GM18867 (cell line): ENCODE measurements at regions not wholly inside any gene's neighbourhood (a gene's known extent, or its start where the extent isn't known, plus 50 kb on each side); places are given as distances from the start of the nearest gene placed in this dataset.
"Not testable (repeated sequence)": the region's sequence is repeated elsewhere in the genome, so short reads cannot be mapped to it uniquely, and the experiment has no call there.

ENCODE experiments used
- ATAC-seq: cut with Tn5 transposase; IDR thresholded peaks from one replicate; pipeline ENCODE4 v1.9.1; 2021; ENCODE audit warnings: mild to moderate bottlenecking, moderate library complexity; ENCODE audit not compliant: unreplicated experiment

- ATAC-seq: no peak
Observed at GRCh38 chr4:164614999-164615398, 138.9 kb upstream of the SMIM31 start.

GRCh38 chr4:164615964-164616363 is 138.0 kb upstream of the SMIM31 start:
- no peak for ATAC-seq

- no peak for ATAC-seq
Observed at GRCh38 chr4:164616961-164617360, 137.0 kb upstream of the SMIM31 start.

GRCh38 chr4:164617426-164617825 is 136.5 kb upstream of the SMIM31 start:
- no peak for ATAC-seq

GRCh38 chr4:164617911-164618310 is 136.0 kb upstream of the SMIM31 start:
- no peak for ATAC-seq

GRCh38 chr4:164621886-164622521 is 131.9 kb upstream of the SMIM31 start:
- no peak for ATAC-seq

GRCh38 chr4:164623099-164623498 is 130.8 kb upstream of the SMIM31 start:
- no peak for ATAC-seq

GRCh38 chr4:164639001-164639400 is 114.9 kb upstream of the SMIM31 start:
- no peak for ATAC-seq

GRCh38 chr4:164648151-164648848 is 105.6 kb upstream of the SMIM31 start:
- no peak for ATAC-seq

GRCh38 chr4:164648849-164649212 is 105.1 kb upstream of the SMIM31 start:
- no peak for ATAC-seq

- ATAC-seq: no peak
Observed at GRCh38 chr4:164659765-164660164, 94.2 kb upstream of the SMIM31 start.

GRCh38 chr4:164676152-164676551 is 77.8 kb upstream of the SMIM31 start:
- ATAC-seq: not testable (repeated sequence)

GRCh38 chr4:164683040-164683439 is 70.9 kb upstream of the SMIM31 start:
- ATAC-seq: no peak

- ATAC-seq: no peak
Observed at GRCh38 chr4:164695650-164696049, 58.3 kb upstream of the SMIM31 start.

GRCh38 chr4:164700471-164700870 is 53.5 kb upstream of the SMIM31 start:
- ATAC-seq: peak; percentile 53

- peak; percentile 77 for ATAC-seq
Observed at GRCh38 chr4:164701665-164702064, 52.3 kb upstream of the SMIM31 start.
